K562 (cell line): ENCODE measurements at regions not wholly inside any gene's neighbourhood (a gene's known extent, or its start where the extent isn't known, plus 50 kb on each side); places are given as distances from the start of the nearest gene placed in this dataset.

Source experiments
- ATAC-seq: fragments of 200-7000 bp; cut with Tn5 transposase; 3 replicates; pipeline ENCODE4 v1.9.1; 2020; ENCODE audit warnings: moderate library complexity
- BruUV-seq: library from RNA; stranded (reverse); fragments of 400-500 nt; replicated peaks from 2 replicates; lab custom pipeline; 2021; lab: Mats Ljungman, UMichigan
- CTCF ChIA-PET: fragments of 300-600 bp; formaldehyde crosslinking; extraction: SDS; loops from one replicate; lab custom pipeline; 2021; ENCODE audit warnings: low intra/inter-chr PET ratio; lab: Yijun Ruan, JAX
- POLR2A ChIA-PET: fragments of 300-600, 350-650 bp; sonication (Branson Sonifier 250); formaldehyde crosslinking; extraction: SDS; loops from one replicate; lab custom pipeline; 2021; ENCODE audit warnings: antibody characterized with exemption, inconsistent platforms; lab: Yijun Ruan, JAX
- DNase-seq, 4 experiments: peaks; one replicate each; pipeline versions ENCODE4 v3.0.0 to v3.0.0-alpha.2; 2011 to 2018; ENCODE audit warnings: low spot score in 3 of 4, mixed read lengths in 3 of 4; ENCODE audit errors: extremely low read depth in 1 of 4
- FAIRE-seq: peaks from 2 replicates; lab custom pipeline; 2011; peaks lifted over from hg19 to GRCh38; lab: Jason Lieb, UNC
- H2AFZ ChIP-seq: 2 replicates; pipeline ENCODE4 v1.6.0; 2011; ENCODE audit warnings: low read depth, low read length, control low read depth, inconsistent platforms
- H3K27ac ChIP-seq: fragments of 200-600 bp; 3 replicates; pipeline ENCODE4 v1.8.0; 2011; ENCODE audit warnings: low read depth, mild to moderate bottlenecking, control low read depth, inconsistent platforms, low read length, moderate library complexity, mixed read lengths; ENCODE audit errors: extremely low read depth
- H3K27me3 ChIP-seq, 2 experiments: fragments of 300-600 bp in 1 of 2; 2 replicates in 1 of 2; 3 replicates in 1 of 2; pipeline versions ENCODE4 v1.6.0 to v1.8.0; 2011; ENCODE audit warnings: inconsistent platforms in 2 of 2, low read length in 2 of 2, mild to moderate bottlenecking in 1 of 2, mixed read lengths in 1 of 2, moderate library complexity in 1 of 2; ENCODE audit not compliant: control insufficient read depth in 2 of 2, insufficient read depth in 2 of 2
- H3K36me3 ChIP-seq: fragments of 300-600 bp; 3 replicates; pipeline ENCODE4 v1.8.0; 2011; ENCODE audit warnings: mild to moderate bottlenecking, low read length, inconsistent platforms; ENCODE audit not compliant: control insufficient read depth, insufficient read depth
- H3K4me1 ChIP-seq, 2 experiments: fragments of 200-600 bp in 1 of 2; replicated peaks in 1 of 2; 2 replicates in 1 of 2; 3 replicates in 1 of 2; pipeline versions ENCODE4 v1.5.1 to v1.8.0; 2011; ENCODE audit warnings: inconsistent platforms in 2 of 2, low read length in 2 of 2, mild to moderate bottlenecking in 1 of 2, mixed read lengths in 1 of 2, moderate library complexity in 1 of 2; ENCODE audit not compliant: control insufficient read depth in 2 of 2, insufficient read depth in 2 of 2
- H3K4me2 ChIP-seq: 2 replicates; pipeline ENCODE4 v1.6.1; 2011; ENCODE audit warnings: low read length, control low read depth, inconsistent platforms, mixed read lengths; ENCODE audit not compliant: insufficient read depth
- H3K4me3 ChIP-seq: fragments of 200-600 bp; sonication (generic), shearing (Covaris generic); 2 replicates; pipeline ENCODE4 v1.5.1; 2016; ENCODE audit warnings: control low read depth, inconsistent platforms
- H3K79me2 ChIP-seq: fragments of 200-600 bp; 3 replicates; pipeline ENCODE4 v1.8.0; 2011; ENCODE audit warnings: low read length, inconsistent platforms; ENCODE audit not compliant: control insufficient read depth, insufficient read depth
- H3K9ac ChIP-seq, 2 experiments: 2 replicates each; pipeline versions ENCODE4 v1.6.0 to v1.6.1; 2011; ENCODE audit warnings: low read depth in 2 of 2, low read length in 2 of 2, control low read depth in 1 of 2, inconsistent platforms in 1 of 2, mild to moderate bottlenecking in 1 of 2, mixed read lengths in 1 of 2; ENCODE audit not compliant: insufficient read depth in 1 of 2
- H3K9me1 ChIP-seq: one replicate; pipeline ENCODE4 v1.6.0; 2011; ENCODE audit warnings: inconsistent platforms, mild to moderate bottlenecking, low read length, moderate library complexity; ENCODE audit not compliant: control insufficient read depth, insufficient read depth
- H3K9me3 ChIP-seq: replicated peaks from 2 replicates; pipeline ENCODE4 v1.5.1; 2011; ENCODE audit warnings: low read depth, low read length, inconsistent platforms; ENCODE audit not compliant: control insufficient read depth, insufficient read depth
- H4K20me1 ChIP-seq: replicated peaks from 2 replicates; pipeline ENCODE4 v1.6.1; 2011; ENCODE audit warnings: low read length, inconsistent platforms, mixed read lengths; ENCODE audit not compliant: control insufficient read depth, insufficient read depth
- ELF2 ChIP-seq: fragments of 250-450 bp; sonication (Bioruptor Pico); IDR thresholded peaks from 2 replicates; pipeline ENCODE4 v1.5.0; 2021; ENCODE audit warnings: mild to moderate bottlenecking
- FOS ChIP-seq: IDR thresholded peaks from 3 replicates; pipeline ENCODE4 v1.6.1; 2011; ENCODE audit not compliant: insufficient read length; ENCODE audit errors: extremely low read depth
- KDM2B ChIP-seq: fragments of 250-450 bp; sonication (Bioruptor Pico); IDR thresholded peaks from 2 replicates; pipeline ENCODE4 v1.8.0; 2021; ENCODE audit warnings: mild to moderate bottlenecking, moderate library complexity
- MEF2D ChIP-seq: conservative IDR thresholded peaks from 2 replicates; pipeline ENCODE4 v1.6.1; 2016; ENCODE audit warnings: low read depth, missing genetic modification characterization, missing compliant biosample characterization
- SIN3B ChIP-seq: fragments of 450-650 bp; IDR thresholded peaks from 2 replicates; pipeline ENCODE4 v1.6.1; 2017; ENCODE audit warnings: low read depth, mild to moderate bottlenecking, moderate library complexity
- ZNF253 ChIP-seq: fragments of 250-450 bp; sonication (Bioruptor Pico); conservative IDR thresholded peaks from 2 replicates; pipeline ENCODE4 v1.6.1; 2021; ENCODE audit warnings: mild to moderate bottlenecking
- ZNF830 ChIP-seq: fragments of 250-450 bp; sonication (Bioruptor Pico); IDR thresholded peaks from 2 replicates; pipeline ENCODE4 v1.5.0; 2021; ENCODE audit warnings: mild to moderate bottlenecking
- WGBS: fragments of 100-300 bp; shearing (Covaris generic); methylation state at CpG from one replicate; pipeline ENCODE4 v1.1.6; 2016; ENCODE audit warnings: low coverage, mixed read lengths; ENCODE audit not compliant: insufficient coverage; ENCODE audit errors: missing lambda C conversion rate; 5-methylcytosine and 5-hydroxymethylcytosine counted together
- in situ Hi-C: fragments of 300-500 bp; cut with MboI; formaldehyde crosslinking; loops from 4 replicates; pipeline ENCODE4 v1.15.0; 2018; ENCODE audit warnings: inconsistent platforms, mixed read lengths
- intact Hi-C: fragments of 100-400 bp; cut with micrococcal nuclease; formaldehyde crosslinking; loops from 2 replicates; pipeline ENCODE4 v1.14.2; 2022
- TF ChIP-seq, protein P1 (sequence below), 2 experiments: IDR thresholded peaks in 1 of 2; conservative IDR thresholded peaks in 1 of 2; 2 replicates each; pipeline ENCODE4 v1.6.1; 2016; ENCODE audit warnings: low read depth in 2 of 2, mild to moderate bottlenecking in 1 of 2, missing compliant biosample characterization in 1 of 2, missing genetic modification characterization in 1 of 2, moderate library complexity in 1 of 2
- TF ChIP-seq, protein P2 (sequence below): sonication (generic); formaldehyde crosslinking; IDR thresholded peaks from 2 replicates; pipeline ENCODE4 v1.4.0; 2020; ENCODE audit warnings: mild to moderate bottlenecking, missing genetic modification reagents

DNA sequence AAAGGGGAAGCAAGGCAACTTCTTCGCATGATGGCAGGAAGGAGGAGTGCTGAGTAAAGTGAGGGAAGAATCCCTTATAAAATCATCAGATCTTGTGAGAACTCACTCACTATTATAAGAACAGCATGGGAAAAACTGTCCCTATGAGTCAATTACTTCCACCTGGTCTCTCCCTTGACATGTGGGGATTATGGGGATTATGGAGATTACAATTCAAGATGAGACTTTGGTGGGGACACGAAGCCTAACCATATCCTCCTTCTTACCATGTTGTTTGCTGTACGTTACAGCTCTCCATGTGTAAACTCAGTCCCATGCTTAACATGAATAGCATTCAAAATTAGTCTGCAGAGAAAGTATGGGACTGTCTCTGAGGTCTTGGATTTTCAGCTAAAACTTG, 1096.8 kb upstream of the ACVR2A start:
- Histone ChIP-seq H3K9me3 (no peaks in the 10 kb centered on the region), H3K27me3 (no peaks in the 10 kb centered on the region), H3K36me3 (no peaks in the 10 kb centered on the region), H3K9me1 (no peaks in the 10 kb centered on the region), H3K4me1 (no peaks in the 10 kb centered on the region), H3K9ac (no peak overlapping the region), H3K4me3 (no peak overlapping the region), H2AFZ (no peak overlapping the region), H3K27ac (no peak overlapping the region), H3K4me2 (no peak overlapping the region), H3K79me2 (no peaks in the 10 kb centered on the region), H4K20me1 (no peaks in the 10 kb centered on the region)
- in situ Hi-C loops (loop anchor here (25.0 kb wide), 1 partner anchor 1164 kb away; no protein-coding TSS in a partner anchor), intact Hi-C loops (no loop called here)
- no TSS peak for BruUV-seq
- no peak for ATAC-seq
- no peak for FAIRE-seq
- DNase-seq: no peak
- no peak for TF ChIP-seq SIN3B
- TF ChIP-seq ZNF253 (CRISPR knock-in tag): no peak
- TF ChIP-seq, protein P1, sequence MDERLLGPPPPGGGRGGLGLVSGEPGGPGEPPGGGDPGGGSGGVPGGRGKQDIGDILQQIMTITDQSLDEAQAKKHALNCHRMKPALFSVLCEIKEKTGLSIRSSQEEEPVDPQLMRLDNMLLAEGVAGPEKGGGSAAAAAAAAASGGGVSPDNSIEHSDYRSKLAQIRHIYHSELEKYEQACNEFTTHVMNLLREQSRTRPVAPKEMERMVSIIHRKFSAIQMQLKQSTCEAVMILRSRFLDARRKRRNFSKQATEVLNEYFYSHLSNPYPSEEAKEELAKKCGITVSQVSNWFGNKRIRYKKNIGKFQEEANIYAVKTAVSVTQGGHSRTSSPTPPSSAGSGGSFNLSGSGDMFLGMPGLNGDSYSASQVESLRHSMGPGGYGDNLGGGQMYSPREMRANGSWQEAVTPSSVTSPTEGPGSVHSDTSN (CRISPR knock-in tag; IDR thresholded peaks at IDR 0.05; ENCODE audit: low read depth): no peak
- TF ChIP-seq, protein P1 (tag; conservative IDR thresholded peaks at IDR 0.05; ENCODE audit: low read depth): no peak
- no peak for TF ChIP-seq ZNF830 (CRISPR knock-in tag)
- TF ChIP-seq FOS: no peak
- TF ChIP-seq KDM2B (CRISPR knock-in tag): no peak
- TF ChIP-seq MEF2D (tag): no peak
- TF ChIP-seq ELF2: no peak
- TF ChIP-seq, protein P2, sequence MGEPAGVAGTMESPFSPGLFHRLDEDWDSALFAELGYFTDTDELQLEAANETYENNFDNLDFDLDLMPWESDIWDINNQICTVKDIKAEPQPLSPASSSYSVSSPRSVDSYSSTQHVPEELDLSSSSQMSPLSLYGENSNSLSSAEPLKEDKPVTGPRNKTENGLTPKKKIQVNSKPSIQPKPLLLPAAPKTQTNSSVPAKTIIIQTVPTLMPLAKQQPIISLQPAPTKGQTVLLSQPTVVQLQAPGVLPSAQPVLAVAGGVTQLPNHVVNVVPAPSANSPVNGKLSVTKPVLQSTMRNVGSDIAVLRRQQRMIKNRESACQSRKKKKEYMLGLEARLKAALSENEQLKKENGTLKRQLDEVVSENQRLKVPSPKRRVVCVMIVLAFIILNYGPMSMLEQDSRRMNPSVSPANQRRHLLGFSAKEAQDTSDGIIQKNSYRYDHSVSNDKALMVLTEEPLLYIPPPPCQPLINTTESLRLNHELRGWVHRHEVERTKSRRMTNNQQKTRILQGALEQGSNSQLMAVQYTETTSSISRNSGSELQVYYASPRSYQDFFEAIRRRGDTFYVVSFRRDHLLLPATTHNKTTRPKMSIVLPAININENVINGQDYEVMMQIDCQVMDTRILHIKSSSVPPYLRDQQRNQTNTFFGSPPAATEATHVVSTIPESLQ (CRISPR knock-in tag): no peak
- WGBS: 0% methylated on average over 3 of the region's 3 CpGs
- ChIA-PET POLR2A (no interaction called here), CTCF (no interaction called here)
